ENCODE measurements at regions not wholly inside any gene's neighbourhood (a gene's known extent, or its start where the extent isn't known, plus 50 kb on each side); places are given as distances from the start of the nearest gene placed in this dataset.
"Not testable (repeated sequence)": the region's sequence is repeated elsewhere in the genome, so short reads cannot be mapped to it uniquely, and the experiment has no call there.

- no peak overlapping the region for H3K4me3 ChIP-seq (ENCODE audit: low read depth, low read length)
- no peak for DNase-seq (ENCODE audit: low read depth)
- no peak for TF ChIP-seq CTCF (IDR thresholded peaks at IDR 0.05; ENCODE audit: insufficient read depth, low read depth, low read length, missing control alignments)
Observed at GRCh38 chr6:141925001-141925400, 207.7 kb upstream of the GJE1 start.

DNA sequence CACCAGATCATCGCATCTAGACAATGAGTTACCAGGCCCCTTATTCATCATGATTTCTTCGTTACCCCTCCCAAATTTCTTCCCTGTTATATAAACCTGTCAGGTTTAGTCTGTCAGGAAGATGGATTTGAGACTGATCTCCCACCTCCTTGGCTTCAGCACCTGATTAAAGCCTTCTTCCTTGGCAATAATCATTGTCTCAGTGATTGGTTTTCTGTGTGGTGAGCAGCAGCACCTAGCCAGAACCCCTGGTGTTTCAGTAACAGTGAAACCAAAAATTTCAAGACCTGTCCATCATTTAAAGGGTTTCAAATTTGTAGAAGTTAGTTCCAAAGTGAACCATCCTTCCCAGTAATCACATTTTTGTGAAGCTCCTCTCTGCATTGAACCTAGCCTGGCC, 209.8 kb upstream of the GJE1 start:
- no peak overlapping the region for H3K4me3 ChIP-seq (ENCODE audit: low read depth, low read length)
- no peak for TF ChIP-seq CTCF (IDR thresholded peaks at IDR 0.05; ENCODE audit: insufficient read depth, low read depth, low read length, missing control alignments)
- no peak for DNase-seq (ENCODE audit: low read depth)

- DNase-seq (ENCODE audit: low read depth); H3K4me3 ChIP-seq (ENCODE audit: low read depth, low read length): not testable (repeated sequence)
Observed at GRCh38 chr6:141916682-141917505, 215.8 kb upstream of the GJE1 start.

GRCh38 chr6:141914646-141915045, 218.1 kb upstream of the GJE1 start:
- TF ChIP-seq CTCF (IDR thresholded peaks at IDR 0.05; ENCODE audit: insufficient read depth, low read depth, low read length, missing control alignments) = no peak
- DNase-seq (ENCODE audit: low read depth) = no peak
- no peak overlapping the region for H3K4me3 ChIP-seq (ENCODE audit: low read depth, low read length)

GRCh38 chr6:141906569-141907080, 226.1 kb upstream of the GJE1 start:
- no peak for DNase-seq (ENCODE audit: low read depth)
- no peak overlapping the region for H3K4me3 ChIP-seq (ENCODE audit: low read depth, low read length)
- TF ChIP-seq CTCF (IDR thresholded peaks at IDR 0.05; ENCODE audit: insufficient read depth, low read depth, low read length, missing control alignments) = no peak

GRCh38 chr6:141890661-141891060, 242.1 kb upstream of the GJE1 start:
- H3K4me3 ChIP-seq (ENCODE audit: low read depth, low read length) = no peak overlapping the region
- TF ChIP-seq CTCF (IDR thresholded peaks at IDR 0.05; ENCODE audit: insufficient read depth, low read depth, low read length, missing control alignments) = no peak
- no peak for DNase-seq (ENCODE audit: low read depth)

GRCh38 chr6:141884850-141885249, 247.9 kb upstream of the GJE1 start:
- no peak overlapping the region for H3K4me3 ChIP-seq (ENCODE audit: low read depth, low read length)
- TF ChIP-seq CTCF (IDR thresholded peaks at IDR 0.05; ENCODE audit: insufficient read depth, low read depth, low read length, missing control alignments) = no peak
- no peak for DNase-seq (ENCODE audit: low read depth)

Measured in GM12865 (cell line).